Fibroblast of pulmonary artery (primary cell): ENCODE measurements at regions not wholly inside any gene's neighbourhood (a gene's known extent, or its start where the extent isn't known, plus 50 kb on each side); places are given as distances from the start of the nearest gene placed in this dataset.

Experiments used
- DNase-seq: peaks from one replicate; pipeline ENCODE4 v3.0.0-alpha.2; 2010; ENCODE audit warnings: low read depth
- H3K4me3 ChIP-seq: replicated peaks from 2 replicates; pipeline ENCODE4 v1.5.1; 2011; ENCODE audit warnings: low read depth, mild to moderate bottlenecking, control low read depth, low read length, moderate library complexity
- TF ChIP-seq, protein P1 (sequence below): IDR thresholded peaks from 2 replicates; pipeline ENCODE4 v1.5.1; 2011; ENCODE audit warnings: mild to moderate bottlenecking, control low read depth, low read length, inconsistent platforms; ENCODE audit errors: missing control alignments

- H3K4me3 ChIP-seq = no peak overlapping the region
Observed at GRCh38 chr13:80550971-80551441, 210.1 kb upstream of the SPRY2 start.

DNA sequence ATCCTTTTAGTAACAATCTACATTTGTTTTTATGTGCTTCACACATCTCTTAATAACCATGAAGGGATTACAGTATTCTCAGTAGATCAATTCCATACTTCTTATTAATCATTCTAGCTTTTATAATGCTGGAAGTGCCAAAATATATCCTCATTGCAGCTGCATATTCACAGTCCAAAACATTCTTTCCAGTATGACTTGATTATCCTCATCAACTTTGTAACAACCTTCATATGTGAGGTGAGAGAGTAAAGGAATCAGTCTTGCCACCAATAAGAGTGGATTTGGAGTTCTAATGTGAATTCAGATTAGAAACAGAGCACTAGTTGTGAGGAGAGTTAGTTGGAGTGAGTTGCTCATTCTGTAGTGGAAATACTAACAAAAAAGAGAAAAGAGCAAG is 208.0 kb upstream of the SPRY2 start:
- DNase-seq = no peak
- no peak overlapping the region for H3K4me3 ChIP-seq
- TF ChIP-seq, protein P1, sequence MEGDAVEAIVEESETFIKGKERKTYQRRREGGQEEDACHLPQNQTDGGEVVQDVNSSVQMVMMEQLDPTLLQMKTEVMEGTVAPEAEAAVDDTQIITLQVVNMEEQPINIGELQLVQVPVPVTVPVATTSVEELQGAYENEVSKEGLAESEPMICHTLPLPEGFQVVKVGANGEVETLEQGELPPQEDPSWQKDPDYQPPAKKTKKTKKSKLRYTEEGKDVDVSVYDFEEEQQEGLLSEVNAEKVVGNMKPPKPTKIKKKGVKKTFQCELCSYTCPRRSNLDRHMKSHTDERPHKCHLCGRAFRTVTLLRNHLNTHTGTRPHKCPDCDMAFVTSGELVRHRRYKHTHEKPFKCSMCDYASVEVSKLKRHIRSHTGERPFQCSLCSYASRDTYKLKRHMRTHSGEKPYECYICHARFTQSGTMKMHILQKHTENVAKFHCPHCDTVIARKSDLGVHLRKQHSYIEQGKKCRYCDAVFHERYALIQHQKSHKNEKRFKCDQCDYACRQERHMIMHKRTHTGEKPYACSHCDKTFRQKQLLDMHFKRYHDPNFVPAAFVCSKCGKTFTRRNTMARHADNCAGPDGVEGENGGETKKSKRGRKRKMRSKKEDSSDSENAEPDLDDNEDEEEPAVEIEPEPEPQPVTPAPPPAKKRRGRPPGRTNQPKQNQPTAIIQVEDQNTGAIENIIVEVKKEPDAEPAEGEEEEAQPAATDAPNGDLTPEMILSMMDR = no peak

More at GRCh38 chr13:80550971-80551441, 210.1 kb upstream of the SPRY2 start:
- TF ChIP-seq, protein P1 = no peak
- peak; percentile 54 for DNase-seq

DNA sequence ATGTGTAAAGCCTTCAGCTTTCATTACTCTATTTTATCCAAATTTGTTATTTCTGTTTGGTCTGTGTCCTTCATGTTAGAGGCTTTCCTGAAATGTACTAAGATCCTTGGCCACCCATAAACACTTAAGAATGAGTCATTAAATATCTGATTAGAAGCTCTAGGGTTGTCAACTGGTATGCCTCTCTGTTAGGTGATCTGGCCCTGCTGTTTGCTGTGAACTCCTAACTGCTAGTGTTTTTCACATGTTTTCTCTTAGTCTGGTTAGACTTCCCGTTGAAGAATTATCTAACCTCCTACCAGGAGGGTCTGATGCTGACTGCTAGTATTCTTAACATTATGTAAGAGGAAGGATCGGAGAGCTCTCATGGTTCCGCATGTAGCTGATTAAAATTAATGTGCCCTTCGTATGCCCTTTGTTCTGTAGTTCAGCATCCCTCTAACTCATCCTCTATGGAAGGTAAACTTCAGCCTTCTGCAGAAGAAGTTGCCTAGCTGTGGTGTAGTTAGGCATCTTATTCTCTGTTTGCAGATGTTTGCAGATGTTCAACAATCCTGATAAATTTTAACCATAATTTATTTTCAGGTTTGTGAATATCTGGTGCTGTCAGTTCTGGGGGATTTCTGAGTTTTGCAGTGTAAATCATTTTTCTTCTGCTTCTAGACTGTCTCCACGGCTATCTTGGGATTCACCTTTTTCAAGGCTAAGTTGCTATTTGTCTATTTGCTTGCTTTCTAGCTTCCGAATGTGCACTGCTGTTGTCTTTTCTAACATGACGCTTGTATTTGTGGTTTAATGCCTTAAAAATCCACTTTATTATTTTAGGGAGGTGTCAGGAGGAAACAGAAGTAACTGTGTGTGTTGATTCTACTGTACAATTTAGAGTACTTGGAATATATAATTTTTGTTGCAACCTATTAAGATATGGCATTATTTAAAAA is 207.2 kb upstream of the SPRY2 start:
- no peak overlapping the region for H3K4me3 ChIP-seq
- peak; percentile 85 for DNase-seq
- TF ChIP-seq, protein P1 = no peak

- peak; percentile 37 for DNase-seq
- TF ChIP-seq, protein P1 = no peak
Observed at GRCh38 chr13:80547341-80547740, 206.4 kb upstream of the SPRY2 start.

DNA sequence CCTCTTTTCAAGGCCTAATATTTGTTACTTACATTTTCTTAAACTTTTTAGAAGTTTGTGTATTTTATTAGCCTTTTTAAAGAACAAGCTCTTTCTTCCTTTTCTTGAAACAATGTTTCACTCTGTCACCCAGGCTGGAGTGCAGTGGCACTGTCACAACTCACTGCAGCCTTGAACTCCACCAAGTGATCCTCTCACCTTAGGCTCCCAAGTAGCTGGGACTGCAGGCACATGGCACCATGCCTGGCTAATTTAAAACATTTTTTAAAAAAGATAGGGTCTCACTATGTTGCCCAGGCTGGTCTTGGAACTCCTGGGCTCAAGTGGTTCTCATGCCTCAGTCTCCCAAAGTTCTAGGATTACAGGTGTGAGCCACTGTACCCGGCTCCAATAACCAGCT is 192.2 kb upstream of the SPRY2 start:
- H3K4me3 ChIP-seq = no peak overlapping the region
- TF ChIP-seq, protein P1 = no peak
- no peak for DNase-seq

More at GRCh38 chr13:80547341-80547740, 206.4 kb upstream of the SPRY2 start:
- no peak overlapping the region for H3K4me3 ChIP-seq

DNA sequence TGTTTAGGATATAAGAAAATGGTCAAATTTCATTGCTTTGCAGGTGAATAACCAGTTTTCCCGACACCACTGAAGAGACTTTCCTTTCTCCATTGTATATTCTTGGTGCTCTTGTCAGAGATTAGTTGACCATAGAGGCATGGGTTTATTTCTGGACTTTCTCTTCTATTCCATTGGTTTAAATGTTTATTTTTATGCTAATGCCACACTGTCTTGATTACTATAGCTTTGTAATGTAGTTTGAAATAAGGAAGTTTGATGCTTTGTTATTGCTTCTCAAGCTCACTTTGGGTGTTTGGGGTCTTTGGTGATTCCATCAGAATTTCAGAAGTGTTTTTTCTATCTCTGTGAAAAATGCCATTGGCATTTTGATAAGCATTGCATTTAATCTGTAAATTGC is 190.0 kb upstream of the SPRY2 start:
- no peak for DNase-seq
- H3K4me3 ChIP-seq = no peak overlapping the region
- TF ChIP-seq, protein P1 = no peak
